DOHH2 (cell line): ENCODE measurements at regions not wholly inside any gene's neighbourhood (a gene's known extent, or its start where the extent isn't known, plus 50 kb on each side); places are given as distances from the start of the nearest gene placed in this dataset.

Experiments
- CTCF ChIP-seq: fragments of 200-600 bp; sonication (generic); IDR thresholded peaks from one replicate; pipeline ENCODE4 v1.5.1; 2014; ENCODE audit warnings: antibody characterized with exemption, mild to moderate bottlenecking, low read depth, low read length; ENCODE audit not compliant: poor library complexity, severe bottlenecking
- EZH2phosphoT487 ChIP-seq: fragments of 200-600 bp; sonication (generic); IDR thresholded peaks from 2 replicates; pipeline ENCODE4 v1.6.1; 2017; ENCODE audit warnings: borderline replicate concordance, mild to moderate bottlenecking, antibody characterized with exemption, low read length, moderate library complexity, mixed read lengths

- no peak for TF ChIP-seq CTCF
- no peak for TF ChIP-seq EZH2phosphoT487
Observed at GRCh38 chr2:234621120-234621519, 124.2 kb upstream of the ARL4C start.
